DOHH2 (cell line): ENCODE measurements at regions not wholly inside any gene's neighbourhood (a gene's known extent, or its start where the extent isn't known, plus 50 kb on each side); places are given as distances from the start of the nearest gene placed in this dataset.
"Not testable (repeated sequence)": the region's sequence is repeated elsewhere in the genome, so short reads cannot be mapped to it uniquely, and the experiment has no call there.

Experiments used
- H3F3A ChIP-seq: fragments of 200-600 bp; sonication (generic), shearing (Covaris generic); 2 replicates; pipeline ENCODE4 v1.6.0; 2016; ENCODE audit warnings: antibody characterized with exemption, mild to moderate bottlenecking; ENCODE audit not compliant: control insufficient read depth, insufficient read depth
- H3K27ac ChIP-seq: fragments of 200-600 bp; sonication (generic); 2 replicates; pipeline ENCODE4 v1.5.1; 2014; ENCODE audit warnings: low read depth, mild to moderate bottlenecking, low read length, moderate library complexity
- H3K27me3 ChIP-seq: fragments of 200-600 bp; sonication (generic); 2 replicates; pipeline ENCODE4 v1.6.1; 2014; ENCODE audit warnings: mild to moderate bottlenecking, low read length, mixed read lengths; ENCODE audit not compliant: control insufficient read depth
- H3K36me3 ChIP-seq: fragments of 200-600 bp; sonication (generic); 2 replicates; pipeline ENCODE4 v1.6.1; 2014; ENCODE audit warnings: mild to moderate bottlenecking, low read length, moderate library complexity, mixed read lengths; ENCODE audit not compliant: control insufficient read depth
- H3K4me1 ChIP-seq: fragments of 200-600 bp; sonication (generic); 2 replicates; pipeline ENCODE4 v1.6.1; 2014; ENCODE audit warnings: mild to moderate bottlenecking, low read length, mixed read lengths; ENCODE audit not compliant: control insufficient read depth
- H3K4me2 ChIP-seq: fragments of 200-600 bp; sonication (generic); 2 replicates; pipeline ENCODE4 v1.6.0; 2014; ENCODE audit warnings: mild to moderate bottlenecking, low read length, moderate library complexity
- H3K4me3 ChIP-seq: fragments of 200-600 bp; sonication (generic); 2 replicates; pipeline ENCODE4 v1.5.1; 2014; ENCODE audit warnings: mild to moderate bottlenecking, low read length, mixed read lengths
- H3K79me2 ChIP-seq: fragments of 200-600 bp; sonication (generic); 2 replicates; pipeline ENCODE4 v1.6.1; 2014; ENCODE audit warnings: mild to moderate bottlenecking, low read length, mixed read lengths; ENCODE audit not compliant: control insufficient read depth
- H3K9me2 ChIP-seq: fragments of 200-600 bp; sonication (generic); replicated peaks from 2 replicates; pipeline ENCODE4 v1.6.1; 2014; ENCODE audit warnings: mild to moderate bottlenecking, low read length, mixed read lengths; ENCODE audit not compliant: control insufficient read depth
- H3K9me3 ChIP-seq: fragments of 200-600 bp; sonication (generic); 2 replicates; pipeline ENCODE4 v1.6.1; 2014; ENCODE audit warnings: antibody characterized with exemption, low read length, mixed read lengths; ENCODE audit not compliant: control insufficient read depth, insufficient read depth
- H4K20me1 ChIP-seq: fragments of 200-600 bp; sonication (generic); 2 replicates; pipeline ENCODE4 v1.6.0; 2014; ENCODE audit warnings: low read depth, mild to moderate bottlenecking, antibody characterized with exemption, low read length, moderate library complexity; ENCODE audit not compliant: control insufficient read depth, insufficient read depth
- CTCF ChIP-seq: fragments of 200-600 bp; sonication (generic); IDR thresholded peaks from one replicate; pipeline ENCODE4 v1.5.1; 2014; ENCODE audit warnings: antibody characterized with exemption, mild to moderate bottlenecking, low read depth, low read length; ENCODE audit not compliant: poor library complexity, severe bottlenecking
- EZH2phosphoT487 ChIP-seq: fragments of 200-600 bp; sonication (generic); IDR thresholded peaks from 2 replicates; pipeline ENCODE4 v1.6.1; 2017; ENCODE audit warnings: borderline replicate concordance, mild to moderate bottlenecking, antibody characterized with exemption, low read length, moderate library complexity, mixed read lengths

- Histone ChIP-seq H3K4me2 (no peak overlapping the region), H4K20me1 (no peaks in the 10 kb centered on the region), H3K9me2 (no peaks in the 10 kb centered on the region), H3K4me3 (no peak overlapping the region), H3K36me3 (no peaks in the 10 kb centered on the region), H3K27ac (no peak overlapping the region), H3K4me1 (no peaks in the 10 kb centered on the region), H3K9me3 (no peaks in the 10 kb centered on the region), H3F3A (no peaks in the 10 kb centered on the region), H3K79me2 (no peaks in the 10 kb centered on the region), H3K27me3 (peaks cover 5% of the 10 kb centered on the region; the same call in 1 of the 2 replicates)
- TF ChIP-seq CTCF (no peak), EZH2phosphoT487 (no peak)
Measured at GRCh38 chr1:148367596-148367995, 115.5 kb downstream of the PPIAL4G start.

- not testable (repeated sequence) for H3K4me1 ChIP-seq, H3K9me2 ChIP-seq, H3K9me3 ChIP-seq, H3K27ac ChIP-seq, H3K27me3 ChIP-seq, H3F3A ChIP-seq, H3K4me3 ChIP-seq, H3K36me3 ChIP-seq, H3K79me2 ChIP-seq, H3K4me2 ChIP-seq, H4K20me1 ChIP-seq
Measured at GRCh38 chr1:148366136-148366753, 116.9 kb downstream of the PPIAL4G start.

- H3K4me2 ChIP-seq, H3K36me3 ChIP-seq, H3K9me2 ChIP-seq, H3K27ac ChIP-seq, H3K4me1 ChIP-seq, H4K20me1 ChIP-seq, H3K4me3 ChIP-seq, H3K27me3 ChIP-seq, H3F3A ChIP-seq, H3K9me3 ChIP-seq, H3K79me2 ChIP-seq: not testable (repeated sequence)
Measured at GRCh38 chr1:148365151-148365550, 118.0 kb downstream of the PPIAL4G start.

GRCh38 chr1:148363979-148364378 lies 119.1 kb downstream of the PPIAL4G start:
- not testable (repeated sequence) for H3F3A ChIP-seq, H3K79me2 ChIP-seq, H3K4me1 ChIP-seq, H4K20me1 ChIP-seq, H3K27ac ChIP-seq, H3K9me3 ChIP-seq, H3K9me2 ChIP-seq, H3K4me2 ChIP-seq, H3K27me3 ChIP-seq, H3K4me3 ChIP-seq, H3K36me3 ChIP-seq

GRCh38 chr1:148363439-148363810 lies 119.7 kb downstream of the PPIAL4G start:
- Histone ChIP-seq H3K36me3 (no peaks in the 10 kb centered on the region), H3K4me3 (no peak overlapping the region), H3K4me1 (no peaks in the 10 kb centered on the region), H3K9me2 (no peaks in the 10 kb centered on the region), H3K27me3 (peaks cover 3% of the 10 kb centered on the region; the same call in 1 of the 2 replicates), H4K20me1 (no peaks in the 10 kb centered on the region), H3K27ac (no peak overlapping the region), H3F3A (no peaks in the 10 kb centered on the region), H3K9me3 (no peaks in the 10 kb centered on the region), H3K4me2 (no peak overlapping the region), H3K79me2 (no peaks in the 10 kb centered on the region)
- no peak for TF ChIP-seq EZH2phosphoT487
- no peak for TF ChIP-seq CTCF
